Stomach smooth muscle (tissue), 2 donors: ENCODE measurements at regions not wholly inside any gene's neighbourhood (a gene's known extent, or its start where the extent isn't known, plus 50 kb on each side); places are given as distances from the start of the nearest gene placed in this dataset.
"Not testable (repeated sequence)": the region's sequence is repeated elsewhere in the genome, so short reads cannot be mapped to it uniquely, and the experiment has no call there.

Experiments used
- H3K27ac ChIP-seq: one replicate; pipeline ENCODE4 v1.7.0; 2013; ENCODE audit warnings: mild to moderate bottlenecking, low read length, inconsistent platforms
- H3K27me3 ChIP-seq, 2 donors: one replicate each; pipeline ENCODE4 v1.7.0; 2013; ENCODE audit warnings: low read length in 2 of 2; ENCODE audit not compliant: insufficient read depth in 2 of 2, control insufficient read depth in 1 of 2
- H3K36me3 ChIP-seq, 2 donors: one replicate each; pipeline ENCODE4 v1.7.0; 2013; ENCODE audit warnings: low read length in 2 of 2; ENCODE audit not compliant: control insufficient read depth in 2 of 2, insufficient read depth in 2 of 2
- H3K4me1 ChIP-seq: one replicate; pipeline ENCODE4 v1.7.0; 2013; ENCODE audit warnings: low read length; ENCODE audit not compliant: control insufficient read depth, insufficient read depth
- H3K4me3 ChIP-seq, 2 donors: one replicate each; pipeline ENCODE4 v1.7.0; 2013; ENCODE audit warnings: low read length in 2 of 2
- H3K9ac ChIP-seq, 2 donors: one replicate each; pipeline ENCODE4 v1.7.0; 2013; ENCODE audit warnings: low read length in 2 of 2, mild to moderate bottlenecking in 1 of 2
- H3K9me3 ChIP-seq, 2 donors: one replicate each; pipeline ENCODE4 v1.7.0; 2013; ENCODE audit warnings: low read length in 2 of 2; ENCODE audit not compliant: control insufficient read depth in 2 of 2
- donor health status: healthy.
- donor health status: Pancreatic carcinoma.

GRCh38 chr12:29888777-29889176 lies 105.0 kb upstream of the TMTC1 start:
- Histone ChIP-seq H3K9ac (no peak overlapping the region), H3K36me3 (no peaks in the 10 kb centered on the region)

DNA sequence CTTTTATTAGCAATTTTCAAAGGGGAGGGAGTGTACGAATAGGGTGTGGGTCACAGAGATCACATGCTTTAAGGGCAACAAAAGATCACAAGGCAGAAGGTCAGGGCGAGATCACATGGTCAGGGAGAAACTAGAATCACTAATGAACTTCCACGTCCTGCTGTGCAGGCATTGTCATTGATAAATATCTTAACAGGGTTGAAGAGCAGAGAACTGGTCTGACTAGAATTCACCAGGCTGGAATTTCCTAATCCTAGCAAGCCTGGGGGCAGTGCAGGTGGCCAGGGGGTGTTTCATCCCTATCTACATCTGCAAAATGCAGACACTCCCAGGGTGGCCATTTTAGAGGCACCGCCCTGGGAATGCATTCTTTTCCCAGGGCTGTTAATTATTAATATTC lies 101.2 kb upstream of the TMTC1 start:
- H3K9ac ChIP-seq, H3K4me3 ChIP-seq, H3K27me3 ChIP-seq, H3K9me3 ChIP-seq, H3K36me3 ChIP-seq, H3K27ac ChIP-seq, H3K4me1 ChIP-seq: not testable (repeated sequence)

More at GRCh38 chr12:29888777-29889176, 105.0 kb upstream of the TMTC1 start:
- H3K4me3 ChIP-seq: no peak overlapping the region
- H3K4me1 ChIP-seq: no peaks in the 10 kb centered on the region
- no peaks in the 10 kb centered on the region for H3K9me3 ChIP-seq
- H3K27ac ChIP-seq: no peak overlapping the region
- no peaks in the 10 kb centered on the region for H3K27me3 ChIP-seq

DNA sequence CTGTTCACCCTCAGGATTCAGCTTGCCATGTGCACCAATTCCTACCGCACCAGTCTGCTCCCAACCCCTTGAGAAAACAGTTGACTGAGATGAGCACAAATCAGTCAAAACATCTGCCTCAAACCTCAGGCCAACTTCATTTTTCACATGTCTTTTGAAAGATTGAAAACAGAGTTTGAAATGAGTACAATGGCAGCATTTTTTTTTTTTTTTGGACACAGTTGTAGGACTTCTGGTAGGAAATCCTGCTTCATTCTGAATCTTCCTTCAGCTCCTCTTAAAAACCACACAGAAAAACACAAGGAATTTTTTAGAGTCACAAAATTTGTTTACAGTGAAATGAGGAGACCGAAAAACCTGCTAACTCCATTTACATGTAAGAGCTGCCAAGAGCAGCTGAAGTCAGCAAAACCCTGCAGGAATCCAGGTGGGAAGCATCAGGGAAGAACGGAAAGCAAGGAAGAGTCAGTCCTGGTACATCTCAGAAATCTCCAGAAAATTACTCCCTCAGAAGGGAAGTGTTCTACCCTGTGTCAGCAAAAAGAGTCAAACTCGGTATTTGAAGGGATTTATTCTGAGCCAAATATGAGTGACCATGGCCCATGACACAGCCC lies 100.3 kb upstream of the TMTC1 start:
- Histone ChIP-seq H3K36me3 (no peaks in the 10 kb centered on the region), H3K27me3 (no peaks in the 10 kb centered on the region), H3K9me3 (no peaks in the 10 kb centered on the region), H3K9ac (no peak overlapping the region), H3K27ac (no peak overlapping the region), H3K4me3 (no peak overlapping the region), H3K4me1 (no peaks in the 10 kb centered on the region)

DNA sequence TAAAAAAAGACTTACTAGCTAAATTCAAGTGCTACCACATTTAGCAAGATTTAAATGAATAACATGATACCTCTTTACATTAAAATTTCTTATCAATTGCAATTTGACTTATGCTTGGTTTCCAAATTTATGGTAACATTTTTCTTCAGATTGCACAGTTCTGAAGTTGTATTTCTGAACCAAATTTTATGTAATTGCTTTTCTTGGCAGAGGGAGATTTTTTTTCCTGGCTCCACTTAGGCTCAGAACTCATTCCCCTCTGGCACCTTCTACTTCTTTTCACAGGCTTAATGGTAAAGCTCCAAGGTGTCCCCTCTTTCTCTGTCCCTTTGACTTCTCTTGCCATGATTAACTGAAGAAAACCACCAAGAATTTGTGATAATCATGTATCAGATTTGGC lies 99.8 kb upstream of the TMTC1 start:
- Histone ChIP-seq H3K36me3 (no peaks in the 10 kb centered on the region), H3K27ac (no peak overlapping the region), H3K9ac (no peak overlapping the region), H3K27me3 (no peaks in the 10 kb centered on the region), H3K4me1 (no peaks in the 10 kb centered on the region), H3K9me3 (no peaks in the 10 kb centered on the region), H3K4me3 (no peak overlapping the region)

DNA sequence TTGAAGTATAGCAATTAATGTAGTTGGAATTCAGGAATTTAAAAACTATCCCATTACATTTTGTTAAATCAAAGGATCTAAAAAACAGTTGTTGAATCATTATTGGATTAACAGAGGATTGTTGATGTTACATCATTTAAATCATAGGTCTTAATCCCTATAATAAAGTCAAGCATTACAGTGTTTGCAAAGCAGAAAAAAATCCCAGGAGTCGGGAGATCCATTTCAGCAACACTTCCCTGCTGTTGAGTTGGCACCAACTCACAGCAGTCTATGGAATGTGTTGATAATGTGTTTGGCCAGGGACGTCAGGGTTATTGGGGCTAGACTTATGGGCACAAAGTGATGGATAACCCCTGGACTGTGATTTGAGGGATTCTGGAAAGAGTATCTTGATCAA lies 99.1 kb upstream of the TMTC1 start:
- no peaks in the 10 kb centered on the region for H3K9me3 ChIP-seq
- H3K27ac ChIP-seq: no peak overlapping the region
- no peaks in the 10 kb centered on the region for H3K27me3 ChIP-seq
- no peaks in the 10 kb centered on the region for H3K4me1 ChIP-seq
- no peak overlapping the region for H3K4me3 ChIP-seq
- H3K36me3 ChIP-seq: no peaks in the 10 kb centered on the region
- no peak overlapping the region for H3K9ac ChIP-seq

GRCh38 chr12:29880987-29881386 lies 97.2 kb upstream of the TMTC1 start:
- no peaks in the 10 kb centered on the region for H3K36me3 ChIP-seq
- H3K9ac ChIP-seq: no peak overlapping the region
- no peaks in the 10 kb centered on the region for H3K27me3 ChIP-seq
- H3K4me3 ChIP-seq: no peak overlapping the region
- H3K27ac ChIP-seq: no peak overlapping the region
- peaks cover 0 to 4% of the 10 kb centered on the region in 2 donors for H3K9me3 ChIP-seq
- no peaks in the 10 kb centered on the region for H3K4me1 ChIP-seq

GRCh38 chr12:29879606-29880308 lies 96.0 kb upstream of the TMTC1 start:
- H3K4me1 ChIP-seq: no peaks in the 10 kb centered on the region
- no peaks in the 10 kb centered on the region for H3K36me3 ChIP-seq
- no peaks in the 10 kb centered on the region for H3K27me3 ChIP-seq
- H3K27ac ChIP-seq: no peak overlapping the region
- H3K9ac ChIP-seq: no peak overlapping the region
- H3K4me3 ChIP-seq: no peak overlapping the region
- peaks cover 0 to 4% of the 10 kb centered on the region in 2 donors for H3K9me3 ChIP-seq

- H3K27ac ChIP-seq: no peak overlapping the region
- no peaks in the 10 kb centered on the region for H3K9me3 ChIP-seq
- H3K4me3 ChIP-seq: no peak overlapping the region
- H3K4me1 ChIP-seq: no peaks in the 10 kb centered on the region
- H3K9ac ChIP-seq: no peak overlapping the region
- H3K27me3 ChIP-seq: no peaks in the 10 kb centered on the region
- H3K36me3 ChIP-seq: no peaks in the 10 kb centered on the region
Observed at GRCh38 chr12:29869946-29870345, 86.2 kb upstream of the TMTC1 start.

DNA sequence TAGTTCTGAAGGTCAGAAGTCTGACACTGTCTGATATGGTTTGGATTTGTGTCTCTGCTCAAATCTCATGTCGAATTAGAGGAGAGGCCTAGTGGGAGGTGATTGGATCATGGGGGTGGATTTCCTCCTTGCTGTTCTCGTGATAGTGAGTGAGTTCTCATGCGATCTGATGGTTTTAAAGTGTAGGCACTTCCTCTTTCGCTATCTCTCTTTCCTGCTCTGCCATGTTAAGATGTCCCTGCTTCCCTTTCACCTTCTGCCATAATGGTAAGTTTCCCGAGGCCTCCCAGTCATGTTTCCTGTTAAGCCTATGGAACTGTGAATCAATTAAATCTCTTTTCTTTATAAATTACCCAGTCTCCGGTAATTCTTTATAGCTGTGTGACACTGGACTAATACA lies 84.1 kb upstream of the TMTC1 start:
- H3K9me3 ChIP-seq: no peaks in the 10 kb centered on the region
- H3K4me3 ChIP-seq: no peak overlapping the region
- no peaks in the 10 kb centered on the region for H3K27me3 ChIP-seq
- no peaks in the 10 kb centered on the region for H3K36me3 ChIP-seq
- H3K27ac ChIP-seq: no peak overlapping the region
- no peaks in the 10 kb centered on the region for H3K4me1 ChIP-seq
- H3K9ac ChIP-seq: no peak overlapping the region

DNA sequence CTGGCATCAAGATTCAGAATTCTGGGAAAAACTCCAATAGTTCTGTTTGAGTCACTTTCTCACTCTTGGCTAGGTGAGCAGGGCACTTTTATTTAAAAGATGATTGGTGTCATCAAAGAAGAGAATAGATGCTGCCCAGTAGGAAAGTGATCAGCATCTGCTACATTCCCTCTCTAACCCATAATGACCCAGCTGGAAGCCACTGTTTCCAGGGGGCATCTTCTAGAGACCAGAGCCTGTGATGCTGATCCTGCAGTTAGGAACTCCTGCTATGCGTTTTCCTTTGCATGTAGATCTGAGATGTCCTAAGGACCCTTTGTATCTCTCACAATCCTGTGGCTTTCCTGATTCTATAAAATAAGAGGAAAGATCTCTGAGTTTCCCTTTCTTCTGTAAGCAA lies 79.9 kb upstream of the TMTC1 start:
- H3K9me3 ChIP-seq: no peaks in the 10 kb centered on the region
- no peaks in the 10 kb centered on the region for H3K36me3 ChIP-seq
- H3K9ac ChIP-seq: no peak overlapping the region
- no peak overlapping the region for H3K27ac ChIP-seq
- no peaks in the 10 kb centered on the region for H3K4me1 ChIP-seq
- no peaks in the 10 kb centered on the region for H3K27me3 ChIP-seq
- no peak overlapping the region for H3K4me3 ChIP-seq

DNA sequence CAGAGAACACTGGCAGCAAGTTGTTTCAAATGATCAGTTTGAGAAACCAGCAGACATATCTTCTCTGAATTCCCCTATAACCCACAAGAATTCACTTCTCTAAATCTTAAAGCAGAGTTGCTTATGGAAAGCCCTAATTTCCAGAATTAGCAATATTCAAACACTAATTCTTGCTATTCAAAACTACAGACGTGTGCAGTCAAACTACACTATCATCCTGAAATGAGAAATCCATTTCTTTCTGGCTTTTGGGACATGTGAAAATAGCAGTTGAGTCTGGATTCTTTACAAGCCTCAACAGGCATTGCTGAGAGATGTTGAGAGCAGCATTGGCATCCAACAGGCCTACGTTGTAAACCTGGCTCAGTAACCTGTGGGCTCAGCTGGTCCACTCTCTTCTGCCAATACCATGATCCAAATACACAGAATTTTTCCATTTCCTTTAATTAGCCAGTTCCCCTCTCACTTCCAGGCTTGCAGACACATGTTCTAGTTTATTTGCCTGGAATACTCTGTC lies 74.6 kb upstream of the TMTC1 start:
- no peaks in the 10 kb centered on the region for H3K4me1 ChIP-seq
- no peak overlapping the region for H3K4me3 ChIP-seq
- H3K27ac ChIP-seq: no peak overlapping the region
- no peak overlapping the region for H3K9ac ChIP-seq
- no peaks in the 10 kb centered on the region for H3K27me3 ChIP-seq
- no peaks in the 10 kb centered on the region for H3K36me3 ChIP-seq
- no peaks in the 10 kb centered on the region for H3K9me3 ChIP-seq
